ENCODE measurements at regions not wholly inside any gene's neighbourhood (a gene's known extent, or its start where the extent isn't known, plus 50 kb on each side); places are given as distances from the start of the nearest gene placed in this dataset.
"Not testable (repeated sequence)": the region's sequence is repeated elsewhere in the genome, so short reads cannot be mapped to it uniquely, and the experiment has no call there.

DNA sequence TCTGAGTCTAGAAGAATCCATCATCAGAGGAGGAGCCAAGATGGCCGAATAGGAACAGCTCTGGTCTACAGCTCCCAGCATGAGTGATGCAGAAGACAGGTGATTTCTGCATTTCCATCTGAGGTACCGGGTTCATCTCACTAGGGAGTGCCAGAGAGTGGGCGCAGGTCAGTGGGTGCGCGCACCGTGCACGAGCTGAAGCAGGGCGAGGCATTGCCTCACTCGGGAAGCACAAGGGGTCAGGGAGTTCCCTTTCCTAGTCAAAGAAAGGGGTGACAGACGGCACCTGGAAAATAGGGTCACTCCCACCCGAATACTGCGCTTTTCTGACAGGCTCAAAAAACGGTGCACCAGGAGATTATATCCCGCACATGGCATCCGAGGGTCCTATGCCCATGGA lies 837.5 kb downstream of the TAF11L14 start:
- H3K56ac ChIP-seq (replicated peaks; ENCODE audit: insufficient read length, low read depth, low read length); DNase-seq (ENCODE audit: low read depth in 1 of 2, low spot score in 2 of 2); H2BK20ac ChIP-seq (ENCODE audit: low read length); H3K14ac ChIP-seq (ENCODE audit: insufficient read length); H4K5ac ChIP-seq (ENCODE audit: insufficient read length, low read depth, low read length); H3K79me1 ChIP-seq (ENCODE audit: low read depth, low read length); H2AK5ac ChIP-seq (ENCODE audit: low read depth, low read length); H2BK15ac ChIP-seq (ENCODE audit: low read length); H3K23me2 ChIP-seq (ENCODE audit: low read depth, low read length); H2AFZ ChIP-seq (ENCODE audit: low read length); H3K4ac ChIP-seq (replicated peaks; ENCODE audit: insufficient read length, low read depth, low read length); H3K4me2 ChIP-seq (ENCODE audit: insufficient read depth in 1 of 2, low read depth in 2 of 2, low read length in 2 of 2); H3K23ac ChIP-seq (ENCODE audit: insufficient read length); H3K4me3 ChIP-seq (ENCODE audit: extremely low read depth in 1 of 4, insufficient read depth in 2 of 4, low read depth in 3 of 4, low read length in 4 of 4); POLR2A ChIA-PET (ENCODE audit: partially characterized antibody); H3K9me3 ChIP-seq (ENCODE audit: insufficient read depth in 2 of 2, low read depth in 1 of 2, low read length in 1 of 2); H4K91ac ChIP-seq (replicated peaks; ENCODE audit: insufficient read length, low read length); H3K27ac ChIP-seq (ENCODE audit: low read depth, low read length); H3K4me1 ChIP-seq (replicated peaks in 1 of 4; ENCODE audit: control insufficient read depth in 3 of 4, insufficient read depth in 4 of 4, low read length in 3 of 4); H3K36me3 ChIP-seq (ENCODE audit: control insufficient read depth in 2 of 4, insufficient read depth in 4 of 4, low read length in 3 of 4); H3K9ac ChIP-seq (replicated peaks in 1 of 4; ENCODE audit: extremely low read depth in 1 of 4, low read depth in 3 of 4, low read length in 3 of 4); H4K20me1 ChIP-seq (replicated peaks in 1 of 2; ENCODE audit: control insufficient read depth in 1 of 2, insufficient read depth in 2 of 2, low read length in 2 of 2); H2BK5ac ChIP-seq (ENCODE audit: low read depth, low read length); H2BK120ac ChIP-seq (replicated peaks; ENCODE audit: low read depth, low read length); CTCF ChIA-PET (ENCODE audit: partially characterized antibody); H3K79me2 ChIP-seq (ENCODE audit: control insufficient read depth in 1 of 2, insufficient read depth in 2 of 2, low read length in 2 of 2); H2BK12ac ChIP-seq (ENCODE audit: low read depth, low read length); H4K8ac ChIP-seq (ENCODE audit: extremely low read depth, insufficient read depth, low read length); FAIRE-seq; H3K18ac ChIP-seq (ENCODE audit: extremely low read depth, low read length); H3K27me3 ChIP-seq (replicated peaks in 1 of 4; ENCODE audit: control insufficient read depth in 3 of 4, extremely low read depth in 1 of 4, insufficient read depth in 3 of 4, low read length in 3 of 4): not testable (repeated sequence)
- whole genome bisulfite sequencing, 2 experiments (ENCODE audit: extremely low coverage in 1 of 2, insufficient coverage in 1 of 2, insufficient read length in 1 of 2, insufficient replicate concordance in 2 of 2, low coverage in 1 of 2, low lambda C conversion rate in 2 of 2, missing lambda C conversion rate in 1 of 2), result 93% methylated on average over 15 of the region's 15 CpGs; no CpG with 5 or more reads in 1 of the 2 experiments

All from H1 (cell line).